RPMI7951 (cell line): ENCODE measurements at regions not wholly inside any gene's neighbourhood (a gene's known extent, or its start where the extent isn't known, plus 50 kb on each side); places are given as distances from the start of the nearest gene placed in this dataset.

Experiments
- DNase-seq: peaks from one replicate; pipeline ENCODE4 v3.0.0-alpha.2; 2012; ENCODE audit warnings: low read depth

DNA sequence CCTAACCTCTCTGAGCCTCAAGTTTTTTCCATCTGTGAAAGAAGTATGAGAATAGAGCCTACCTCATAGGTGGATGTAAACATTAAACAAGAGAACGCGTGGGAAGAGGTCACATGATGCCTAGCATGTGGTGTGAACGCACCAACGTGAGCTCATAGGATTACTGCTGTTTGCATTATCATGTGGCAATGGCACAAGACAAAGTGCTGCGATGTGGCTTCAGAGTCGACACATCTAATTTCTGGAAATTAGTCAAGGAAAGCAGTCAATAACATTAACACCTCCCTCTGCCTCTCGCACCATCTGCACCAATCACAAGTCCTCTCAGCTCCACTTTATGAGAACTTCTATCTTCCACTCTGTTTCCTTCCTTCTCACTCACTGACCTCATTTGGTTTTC lies 489.7 kb downstream of the COG6 start:
- DNase-seq, result no peak

GRCh38 chr13:40146063-40146462 lies 490.6 kb downstream of the COG6 start:
- DNase-seq, result peak; percentile 42

GRCh38 chr13:40146611-40147117 lies 491.2 kb downstream of the COG6 start:
- peak; percentile 69 for DNase-seq

DNA sequence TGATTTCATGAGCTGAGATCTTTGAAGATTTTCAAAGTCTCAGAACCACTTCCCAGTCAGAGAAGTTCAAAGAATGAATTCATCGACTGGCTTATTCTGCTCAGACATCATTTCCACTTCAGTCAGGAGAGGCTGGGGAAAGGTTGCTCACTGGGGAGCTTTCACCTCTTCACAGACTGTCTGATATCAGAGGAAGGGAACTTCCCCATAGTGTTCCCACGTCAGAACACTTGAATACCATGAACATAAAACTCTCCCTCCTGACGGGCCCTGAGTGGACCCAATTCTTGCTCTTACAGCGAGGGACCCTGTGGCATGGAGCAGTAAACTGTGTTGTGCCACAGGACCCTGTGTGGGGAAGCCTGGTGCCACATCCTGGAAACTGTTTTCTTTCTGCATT lies 492.6 kb downstream of the COG6 start:
- DNase-seq, result no peak

DNA sequence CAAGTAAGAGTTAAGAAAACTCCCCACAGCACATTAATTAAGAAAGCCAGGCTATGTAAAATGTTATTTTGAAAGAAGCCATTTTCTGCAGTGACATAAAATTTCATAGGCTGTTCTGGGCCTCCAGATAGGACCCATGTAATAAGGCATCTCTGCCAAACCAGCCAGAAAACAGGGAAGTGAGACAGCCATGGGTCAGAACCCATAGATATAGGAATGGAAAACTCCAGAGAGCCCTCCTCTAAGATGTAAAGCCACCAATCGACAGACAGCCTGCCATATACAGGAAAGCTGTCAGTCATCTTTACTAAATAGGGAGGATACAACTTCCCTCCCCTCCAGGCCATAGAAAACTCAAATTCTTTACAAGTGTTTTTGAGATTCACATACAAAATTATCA lies 493.3 kb downstream of the COG6 start:
- no peak for DNase-seq

GRCh38 chr13:40149611-40150274 lies 494.3 kb downstream of the COG6 start:
- peak; percentile 75 for DNase-seq

GRCh38 chr13:40151673-40152072 lies 496.2 kb downstream of the COG6 start:
- DNase-seq, result no peak

- DNase-seq, result peak; percentile 79
Measured at GRCh38 chr13:40152145-40152544, 496.7 kb downstream of the COG6 start.

DNA sequence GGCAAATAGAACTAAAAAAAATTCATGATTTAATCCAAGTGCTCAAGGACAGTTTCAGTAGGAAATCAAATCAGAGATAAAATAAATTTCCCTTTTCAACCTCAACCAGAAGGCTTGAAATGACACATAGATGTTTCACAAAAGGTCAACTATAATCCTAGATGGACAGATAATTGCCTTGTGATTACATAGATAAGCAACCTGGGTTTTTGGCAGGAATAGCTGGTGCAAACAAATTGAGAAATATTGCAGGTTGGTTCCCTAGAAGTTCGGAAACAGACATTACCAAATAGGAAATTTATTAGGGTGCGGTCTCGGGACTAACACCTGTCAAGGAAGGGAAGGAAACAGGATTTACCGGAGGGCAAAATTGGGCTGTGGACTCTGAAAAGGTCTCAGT lies 497.5 kb downstream of the COG6 start:
- no peak for DNase-seq

GRCh38 chr13:40153516-40153915 lies 498.1 kb downstream of the COG6 start:
- no peak for DNase-seq

GRCh38 chr13:40155201-40155600 lies 499.7 kb downstream of the COG6 start:
- no peak for DNase-seq

GRCh38 chr13:40158218-40158617 lies 502.8 kb downstream of the COG6 start:
- DNase-seq, result peak; percentile 92

GRCh38 chr13:40158757-40159156 lies 503.3 kb downstream of the COG6 start:
- DNase-seq, result no peak

GRCh38 chr13:40159736-40160135 lies 504.3 kb downstream of the COG6 start:
- DNase-seq, result no peak

GRCh38 chr13:40160618-40161350 lies 505.3 kb downstream of the COG6 start:
- peak; percentile 52 for DNase-seq

- no peak for DNase-seq
Measured at GRCh38 chr13:40161351-40161810, 505.1 kb downstream of the FOXO1 start.

DNA sequence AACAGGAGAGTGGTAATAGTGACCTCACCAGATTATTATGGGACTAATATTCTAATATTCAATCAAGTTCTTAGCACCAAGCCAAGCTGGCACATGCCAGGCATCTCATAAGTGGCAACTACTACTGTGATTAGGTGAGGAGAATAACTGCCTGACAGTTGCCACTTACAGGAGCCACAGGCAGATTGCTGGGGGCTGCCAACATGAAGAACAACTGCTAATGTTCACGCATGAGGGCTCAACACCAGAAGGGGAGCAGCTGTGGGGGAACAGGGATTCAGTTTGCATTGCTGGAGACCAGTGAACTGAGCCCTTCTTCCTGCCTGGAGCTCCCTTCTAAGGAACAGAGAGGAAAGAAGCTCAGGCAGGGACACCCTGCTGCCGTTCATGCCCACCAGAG lies 504.5 kb downstream of the FOXO1 start:
- DNase-seq, result no peak

DNA sequence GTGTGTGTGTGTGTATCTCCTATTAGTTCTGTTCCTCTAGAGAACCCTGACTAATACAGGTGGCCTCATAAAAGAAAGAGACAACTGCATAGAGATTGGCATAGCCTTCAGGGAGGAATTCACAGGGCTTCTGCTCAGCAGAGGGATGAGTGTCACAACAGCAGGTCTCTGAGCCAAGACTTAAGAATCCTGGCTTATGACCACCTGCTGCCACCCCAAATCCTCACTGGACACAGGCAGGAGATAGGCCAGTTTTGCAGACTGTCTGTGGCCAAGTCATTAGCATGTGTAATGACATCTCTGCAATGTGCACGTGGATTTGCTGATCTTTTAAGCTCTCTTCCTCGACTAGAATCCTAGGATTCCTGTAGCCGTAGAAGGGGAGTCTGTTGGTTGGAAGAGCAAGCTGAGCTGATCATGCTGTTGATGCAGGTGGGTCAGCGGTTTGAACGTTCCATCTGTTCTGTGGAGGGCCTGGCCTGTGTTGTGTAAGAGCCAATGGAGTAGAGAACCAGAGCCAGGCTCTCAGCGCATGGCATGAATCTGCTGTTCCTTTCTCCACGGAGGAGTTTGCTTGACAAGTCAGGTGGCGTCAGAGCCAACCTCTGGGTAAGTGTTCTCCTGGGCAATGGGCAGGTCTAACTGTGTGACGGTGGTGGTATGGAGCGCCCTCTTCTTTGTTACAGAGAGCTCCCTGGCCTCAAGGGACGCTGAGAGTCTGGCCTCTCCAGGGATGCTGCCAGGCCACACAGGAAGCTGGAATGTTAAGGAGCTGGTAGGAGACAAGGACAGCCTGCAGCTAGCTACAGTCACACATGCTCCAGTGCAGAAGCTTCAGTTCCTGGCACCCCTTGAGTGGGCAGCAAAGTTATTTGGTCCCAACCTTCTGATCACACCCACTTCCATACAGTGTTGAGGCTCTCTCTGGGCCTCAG lies 503.1 kb downstream of the FOXO1 start:
- peak; percentile 40 for DNase-seq

GRCh38 chr13:40164133-40164532 lies 502.3 kb downstream of the FOXO1 start:
- peak; percentile 76 for DNase-seq

DNA sequence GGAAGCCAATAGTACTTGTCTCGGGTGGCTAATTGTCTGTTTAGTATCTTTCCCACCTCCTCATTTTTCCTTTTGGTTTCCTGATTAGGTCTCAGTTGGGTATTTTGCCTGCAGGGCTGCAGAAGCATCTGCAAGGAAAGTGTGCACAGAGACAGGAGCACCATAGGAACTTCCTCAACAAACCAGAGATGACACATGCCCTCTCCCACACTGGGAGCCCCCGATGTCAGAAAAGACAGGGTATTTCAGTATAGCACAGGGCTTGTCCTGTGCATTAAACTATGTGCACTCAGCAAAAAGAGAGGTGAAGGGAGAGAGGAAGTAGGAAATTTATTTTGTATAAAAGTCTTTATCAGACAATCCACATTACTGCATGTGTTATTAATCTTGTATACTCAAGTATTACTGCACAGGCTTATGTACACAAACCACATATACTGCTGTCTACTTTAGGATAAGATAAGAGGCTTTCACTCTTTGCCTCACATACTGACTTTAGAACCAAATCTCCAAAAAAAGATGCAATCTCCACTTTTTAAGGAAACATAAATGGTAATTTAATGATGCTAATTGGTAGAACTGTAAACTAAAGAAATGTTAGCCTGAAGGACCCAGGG lies 501.0 kb downstream of the FOXO1 start:
- peak; percentile 40 for DNase-seq

DNA sequence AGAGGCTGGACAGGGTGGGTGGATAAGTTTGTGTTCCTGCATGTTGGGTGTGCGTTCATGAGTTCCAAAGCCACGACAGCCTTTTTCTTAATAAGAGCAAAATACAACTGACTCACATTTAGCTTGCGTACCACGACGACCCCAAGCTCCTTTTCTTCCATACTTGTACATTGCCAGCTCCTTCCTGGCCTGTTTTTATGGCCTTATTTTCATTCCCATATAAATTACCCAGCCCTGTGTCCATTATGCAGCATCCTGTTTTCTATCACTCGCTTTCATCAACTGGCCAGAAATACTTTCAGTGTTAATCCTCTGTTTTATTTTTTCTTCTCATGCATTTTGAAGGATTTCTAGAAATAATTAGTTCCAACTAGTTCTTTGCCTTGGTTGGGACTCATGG lies 499.1 kb downstream of the FOXO1 start:
- DNase-seq, result no peak
